ENCODE measurements at regions not wholly inside any gene's neighbourhood (a gene's known extent, or its start where the extent isn't known, plus 50 kb on each side); places are given as distances from the start of the nearest gene placed in this dataset.
"Not testable (repeated sequence)": the region's sequence is repeated elsewhere in the genome, so short reads cannot be mapped to it uniquely, and the experiment has no call there.

GRCh38 chr9:102225841-102226441 is 487.5 kb upstream of the GRIN3A start:
- H3K4me1 Mint-ChIP-seq, result no peaks in the 10 kb centered on the region
- Histone ChIP-seq H3K27me3 (replicated peaks in 1 of 4; ENCODE audit: control extremely low read depth in 1 of 4, control insufficient read depth in 3 of 4, insufficient read depth in 4 of 4, low read length in 3 of 4) (no peaks in the 10 kb centered on the region), H3K4me3 (ENCODE audit: control extremely low read depth in 1 of 5, extremely low read depth in 1 of 5, insufficient read depth in 1 of 5, low read depth in 2 of 5, low read length in 4 of 5) (no peak overlapping the region), H4K20me1 (ENCODE audit: control insufficient read depth, insufficient read depth, low read length, poor library complexity, severe bottlenecking) (no peaks in the 10 kb centered on the region), H2AFZ (ENCODE audit: insufficient read depth, low read depth, low read length, poor library complexity, severe bottlenecking) (no peak overlapping the region), H3K4me1 (ENCODE audit: control insufficient read depth in 2 of 2, insufficient read depth in 2 of 2, low read length in 2 of 2) (no peaks in the 10 kb centered on the region), H3K79me2 (ENCODE audit: control insufficient read depth, insufficient read depth, low read length) (no peaks in the 10 kb centered on the region), H3K36me3 (replicated peaks in 1 of 2; ENCODE audit: control extremely low read depth in 1 of 2, control insufficient read depth in 1 of 2, extremely low read depth in 1 of 2, insufficient read depth in 2 of 2, low read length in 1 of 2) (no peaks in the 10 kb centered on the region), H3K9ac (ENCODE audit: low read length) (no peak overlapping the region), H3K4me2 (replicated peaks; ENCODE audit: low read depth, low read length, poor library complexity, severe bottlenecking) (no peak overlapping the region), H3K9me3 (ENCODE audit: control extremely low read depth in 1 of 3, control insufficient read depth in 2 of 3, insufficient read depth in 1 of 3, low read length in 2 of 3) (peaks cover 0 to 4% (median 0%) of the 10 kb centered on the region in 3 donors), H3K27ac (ENCODE audit: low read length in 2 of 2) (no peak overlapping the region)
- TF ChIP-seq CTCF (IDR thresholded peaks at IDR 0.05) (no peak), EZH2 (IDR thresholded peaks at IDR 0.05; ENCODE audit: borderline replicate concordance, insufficient read depth, low read depth, low read length, poor library complexity, severe bottlenecking) (no peak)
- ATAC-seq (ENCODE audit: low read depth) (no peak), DNase-seq (no peak)
- H3K9me3 Mint-ChIP-seq (ENCODE audit: insufficient read depth), result peaks cover 2% of the 10 kb centered on the region
- H3K27me3 Mint-ChIP-seq, result no peaks in the 10 kb centered on the region
- ChIA-PET POLR2A (no interaction called here), CTCF (no interaction called here)
- H3K4me3 Mint-ChIP-seq, result no peak overlapping the region
- intact Hi-C loops (cut with micrococcal nuclease), result no loop called here
- no peak overlapping the region for H3K27ac Mint-ChIP-seq
- WGBS (ENCODE audit: insufficient coverage), result no CpG with 5 or more reads among the region's 1 CpG

- H3K79me2 ChIP-seq (ENCODE audit: control insufficient read depth, insufficient read depth, low read length); H3K9ac ChIP-seq (ENCODE audit: low read length); H2AFZ ChIP-seq (ENCODE audit: insufficient read depth, low read depth, low read length, poor library complexity, severe bottlenecking); ATAC-seq (ENCODE audit: low read depth); intact Hi-C loops (cut with micrococcal nuclease); CTCF ChIA-PET; H3K36me3 ChIP-seq (replicated peaks in 1 of 2; ENCODE audit: control extremely low read depth in 1 of 2, control insufficient read depth in 1 of 2, extremely low read depth in 1 of 2, insufficient read depth in 2 of 2, low read length in 1 of 2); DNase-seq; H3K4me3 ChIP-seq (ENCODE audit: control extremely low read depth in 1 of 5, extremely low read depth in 1 of 5, insufficient read depth in 1 of 5, low read depth in 2 of 5, low read length in 4 of 5); H3K9me3 Mint-ChIP-seq (ENCODE audit: insufficient read depth); H4K20me1 ChIP-seq (ENCODE audit: control insufficient read depth, insufficient read depth, low read length, poor library complexity, severe bottlenecking); H3K27ac ChIP-seq (ENCODE audit: low read length in 2 of 2); H3K27me3 Mint-ChIP-seq; H3K4me2 ChIP-seq (replicated peaks; ENCODE audit: low read depth, low read length, poor library complexity, severe bottlenecking); H3K27ac Mint-ChIP-seq; H3K4me1 ChIP-seq (ENCODE audit: control insufficient read depth in 2 of 2, insufficient read depth in 2 of 2, low read length in 2 of 2); H3K27me3 ChIP-seq (replicated peaks in 1 of 4; ENCODE audit: control extremely low read depth in 1 of 4, control insufficient read depth in 3 of 4, insufficient read depth in 4 of 4, low read length in 3 of 4); H3K9me3 ChIP-seq (ENCODE audit: control extremely low read depth in 1 of 3, control insufficient read depth in 2 of 3, insufficient read depth in 1 of 3, low read length in 2 of 3); H3K4me3 Mint-ChIP-seq; H3K4me1 Mint-ChIP-seq; POLR2A ChIA-PET: not testable (repeated sequence)
- WGBS (ENCODE audit: insufficient coverage), result 92% methylated on average over 20 of the region's 27 CpGs
Measured at GRCh38 chr9:102223320-102224136, 485.1 kb upstream of the GRIN3A start.

Measured in B cell (primary cell).